A673 (cell line): ENCODE measurements at regions not wholly inside any gene's neighbourhood (a gene's known extent, or its start where the extent isn't known, plus 50 kb on each side); places are given as distances from the start of the nearest gene placed in this dataset.

Experiments used
- BruUV-seq: library from RNA; stranded (reverse); fragments of 400-500 nt; replicated peaks from 2 replicates; lab custom pipeline; 2021; lab: Mats Ljungman, UMichigan
- CTCF ChIA-PET: fragments of 300-600 bp; sonication (Branson Sonifier 250); formaldehyde crosslinking; loops from one replicate; lab custom pipeline; 2022; ENCODE audit warnings: antibody characterized with exemption; lab: Charles Lee
- POLR2A ChIA-PET: fragments of 300-600 bp; sonication (Branson Sonifier 250); formaldehyde crosslinking; loops from one replicate; lab custom pipeline; 2022; ENCODE audit warnings: antibody characterized with exemption; ENCODE audit not compliant: low non-redundant PET; lab: Charles Lee
- DNase-seq: peaks from one replicate; pipeline ENCODE4 v3.0.0-alpha.2; 2015; ENCODE audit warnings: low spot score
- H3K27ac ChIP-seq: fragments of 200-600 bp; sonication (generic); 2 replicates; pipeline ENCODE4 v1.5.1; 2016; ENCODE audit warnings: mixed run types, low read depth, mild to moderate bottlenecking, mixed read lengths, antibody characterized with exemption, low read length; ENCODE audit not compliant: poor library complexity, severe bottlenecking
- H3K27me3 ChIP-seq: fragments of 200-600 bp; sonication (generic); replicated peaks from 2 replicates; pipeline ENCODE4 v1.6.1; 2017; ENCODE audit warnings: mixed run types, low read depth, mild to moderate bottlenecking, mixed read lengths, antibody characterized with exemption, low read length; ENCODE audit not compliant: insufficient read depth, poor library complexity
- H3K36me3 ChIP-seq: fragments of 200-600 bp; sonication (generic); 2 replicates; pipeline ENCODE4 v1.6.1; 2016; ENCODE audit warnings: mixed run types, mild to moderate bottlenecking, mixed read lengths, antibody characterized with exemption, low read length; ENCODE audit not compliant: insufficient read depth, poor library complexity, severe bottlenecking
- H3K4me1 ChIP-seq: fragments of 200-600 bp; sonication (generic); 2 replicates; pipeline ENCODE4 v1.6.1; 2017; ENCODE audit warnings: mixed run types, mild to moderate bottlenecking, mixed read lengths, antibody characterized with exemption, low read length; ENCODE audit not compliant: insufficient read depth, poor library complexity, severe bottlenecking
- H3K4me3 ChIP-seq: fragments of 200-600 bp; sonication (generic); 2 replicates; pipeline ENCODE4 v1.5.1; 2016; ENCODE audit warnings: low read depth, mixed run types, mild to moderate bottlenecking, mixed read lengths, low read length; ENCODE audit not compliant: poor library complexity, severe bottlenecking
- H3K9me3 ChIP-seq: fragments of 200-600 bp; sonication (generic); 2 replicates; pipeline ENCODE4 v1.6.1; 2016; ENCODE audit warnings: mixed run types, low read depth, mild to moderate bottlenecking, mixed read lengths, antibody characterized with exemption, low read length; ENCODE audit not compliant: poor library complexity, severe bottlenecking
- EZH2 ChIP-seq: fragments of 200-600 bp; sonication (generic); IDR thresholded peaks from 2 replicates; pipeline ENCODE4 v1.6.1; 2017; ENCODE audit warnings: borderline replicate concordance, low read depth, mild to moderate bottlenecking, mixed read lengths, antibody characterized with exemption, low read length; ENCODE audit not compliant: poor library complexity, severe bottlenecking
- intact Hi-C: fragments of 100-400 bp; cut with micrococcal nuclease; formaldehyde crosslinking; loops from one replicate; pipeline ENCODE4 v1.10.0; 2022; ENCODE audit not compliant: unreplicated experiment
- TF ChIP-seq, protein P1 (sequence below): fragments of 300-800, 200-600 bp; sonication (generic); conservative IDR thresholded peaks from 2 replicates; pipeline ENCODE4 v1.5.1; 2017; ENCODE audit warnings: low read depth, mild to moderate bottlenecking, antibody characterized with exemption, low read length, moderate library complexity, mixed read lengths

DNA sequence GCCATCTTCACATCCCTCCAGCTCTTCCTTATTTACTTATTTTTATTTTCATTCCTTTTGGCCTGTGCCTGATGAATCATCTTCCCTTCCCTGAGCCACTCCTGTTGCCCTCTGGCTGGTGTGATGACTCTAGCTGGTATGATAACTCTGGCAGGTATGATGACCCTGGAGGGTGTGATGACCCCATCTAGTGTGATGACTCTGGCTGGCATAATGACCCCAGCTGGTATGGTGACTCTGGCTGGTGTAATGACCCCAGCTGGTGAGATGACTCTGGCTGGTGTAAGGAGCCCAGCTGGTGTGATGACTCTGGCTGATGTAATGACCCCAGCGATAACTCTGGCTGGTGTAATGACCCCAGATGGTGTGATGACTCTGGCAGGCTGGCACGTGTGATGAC lies 426.8 kb downstream of the QKI start:
- no peak overlapping the region for H3K27ac ChIP-seq
- CTCF ChIA-PET: no interaction called here
- TF ChIP-seq, protein P1, sequence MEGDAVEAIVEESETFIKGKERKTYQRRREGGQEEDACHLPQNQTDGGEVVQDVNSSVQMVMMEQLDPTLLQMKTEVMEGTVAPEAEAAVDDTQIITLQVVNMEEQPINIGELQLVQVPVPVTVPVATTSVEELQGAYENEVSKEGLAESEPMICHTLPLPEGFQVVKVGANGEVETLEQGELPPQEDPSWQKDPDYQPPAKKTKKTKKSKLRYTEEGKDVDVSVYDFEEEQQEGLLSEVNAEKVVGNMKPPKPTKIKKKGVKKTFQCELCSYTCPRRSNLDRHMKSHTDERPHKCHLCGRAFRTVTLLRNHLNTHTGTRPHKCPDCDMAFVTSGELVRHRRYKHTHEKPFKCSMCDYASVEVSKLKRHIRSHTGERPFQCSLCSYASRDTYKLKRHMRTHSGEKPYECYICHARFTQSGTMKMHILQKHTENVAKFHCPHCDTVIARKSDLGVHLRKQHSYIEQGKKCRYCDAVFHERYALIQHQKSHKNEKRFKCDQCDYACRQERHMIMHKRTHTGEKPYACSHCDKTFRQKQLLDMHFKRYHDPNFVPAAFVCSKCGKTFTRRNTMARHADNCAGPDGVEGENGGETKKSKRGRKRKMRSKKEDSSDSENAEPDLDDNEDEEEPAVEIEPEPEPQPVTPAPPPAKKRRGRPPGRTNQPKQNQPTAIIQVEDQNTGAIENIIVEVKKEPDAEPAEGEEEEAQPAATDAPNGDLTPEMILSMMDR: no peak
- TF ChIP-seq EZH2: no peak
- peaks cover 5% of the 10 kb centered on the region for H3K4me1 ChIP-seq
- no peak overlapping the region for H3K4me3 ChIP-seq
- POLR2A ChIA-PET: interaction anchor here (0.5 kb wide), 1 partner anchor 1572 kb away, joined by 3 read pairs; no protein-coding TSS in a partner anchor
- H3K9me3 ChIP-seq: peaks cover 6% of the 10 kb centered on the region
- BruUV-seq: no TSS peak
- peaks cover 9% of the 10 kb centered on the region for H3K27me3 ChIP-seq
- no peak for DNase-seq
- H3K36me3 ChIP-seq: no peaks in the 10 kb centered on the region
- intact Hi-C loops: no loop called here

DNA sequence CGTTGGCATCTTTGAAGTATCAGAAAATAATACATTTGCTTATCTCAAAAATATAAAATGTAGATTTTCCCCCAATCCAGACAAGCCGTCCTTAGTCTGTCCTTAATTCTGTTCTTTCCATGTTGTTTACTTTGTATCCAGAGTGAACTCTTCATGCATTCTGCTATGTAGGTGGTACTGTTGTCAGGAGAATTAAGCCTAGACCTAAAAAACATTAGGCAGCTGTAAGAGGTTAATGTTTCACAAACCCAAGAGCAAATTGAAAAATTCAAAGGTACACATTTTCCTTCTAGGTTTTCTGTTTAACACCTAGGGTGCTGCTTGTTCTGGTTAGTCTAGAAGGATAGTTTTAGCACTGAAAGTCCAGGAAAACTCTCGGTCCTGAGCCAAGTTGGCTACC lies 426.4 kb downstream of the QKI start:
- intact Hi-C loops: no loop called here
- peaks cover 6% of the 10 kb centered on the region for H3K9me3 ChIP-seq
- BruUV-seq: no TSS peak
- no peak for DNase-seq
- ChIA-PET CTCF (no interaction called here), POLR2A (interaction anchor here (0.5 kb wide), 1 partner anchor 1573 kb away, joined by 3 read pairs; no protein-coding TSS in a partner anchor)
- H3K4me3 ChIP-seq: no peak overlapping the region
- H3K4me1 ChIP-seq: peaks cover 5% of the 10 kb centered on the region
- no peaks in the 10 kb centered on the region for H3K36me3 ChIP-seq
- TF ChIP-seq, protein P1: no peak
- TF ChIP-seq EZH2: no peak
- peaks cover 9% of the 10 kb centered on the region for H3K27me3 ChIP-seq
- H3K27ac ChIP-seq: no peak overlapping the region

DNA sequence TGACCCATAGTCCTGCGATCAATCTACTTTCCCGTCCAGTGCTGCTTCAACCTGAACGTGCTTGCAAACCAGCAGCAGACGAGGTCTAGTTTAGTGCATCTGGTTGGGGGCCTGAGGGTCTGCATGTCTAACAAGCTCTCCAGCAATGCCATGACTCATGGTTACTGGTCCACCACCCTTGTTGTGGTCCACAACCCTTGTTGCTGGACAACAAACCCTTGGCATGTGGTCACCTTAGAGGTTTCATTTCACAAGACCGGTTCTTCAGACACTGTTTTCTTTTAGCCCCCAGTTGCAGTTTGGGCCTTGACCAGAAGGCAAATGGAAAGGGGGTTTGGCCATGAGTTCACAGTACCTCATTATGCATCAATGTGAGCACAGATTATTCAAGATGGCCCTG lies 424.8 kb downstream of the QKI start:
- peaks cover 5% of the 10 kb centered on the region for H3K4me1 ChIP-seq
- TF ChIP-seq EZH2: no peak
- TF ChIP-seq, protein P1: no peak
- ChIA-PET POLR2A (no interaction called here), CTCF (no interaction called here)
- H3K36me3 ChIP-seq: no peaks in the 10 kb centered on the region
- H3K9me3 ChIP-seq: peaks cover 6% of the 10 kb centered on the region
- intact Hi-C loops: no loop called here
- no TSS peak for BruUV-seq
- no peak for DNase-seq
- H3K4me3 ChIP-seq: no peak overlapping the region
- no peak overlapping the region for H3K27ac ChIP-seq
- peaks cover 9% of the 10 kb centered on the region for H3K27me3 ChIP-seq
